NCI-H1930 (cell line): ENCODE measurements at regions not wholly inside any gene's neighbourhood (a gene's known extent, or its start where the extent isn't known, plus 50 kb on each side); places are given as distances from the start of the nearest gene placed in this dataset.
"Not testable (repeated sequence)": the region's sequence is repeated elsewhere in the genome, so short reads cannot be mapped to it uniquely, and the experiment has no call there.

Experiments
- DNase-seq, 2 experiments: peaks; one replicate each; lab custom pipeline; 2025; lab: John Stamatoyannopoulos, UW

DNA sequence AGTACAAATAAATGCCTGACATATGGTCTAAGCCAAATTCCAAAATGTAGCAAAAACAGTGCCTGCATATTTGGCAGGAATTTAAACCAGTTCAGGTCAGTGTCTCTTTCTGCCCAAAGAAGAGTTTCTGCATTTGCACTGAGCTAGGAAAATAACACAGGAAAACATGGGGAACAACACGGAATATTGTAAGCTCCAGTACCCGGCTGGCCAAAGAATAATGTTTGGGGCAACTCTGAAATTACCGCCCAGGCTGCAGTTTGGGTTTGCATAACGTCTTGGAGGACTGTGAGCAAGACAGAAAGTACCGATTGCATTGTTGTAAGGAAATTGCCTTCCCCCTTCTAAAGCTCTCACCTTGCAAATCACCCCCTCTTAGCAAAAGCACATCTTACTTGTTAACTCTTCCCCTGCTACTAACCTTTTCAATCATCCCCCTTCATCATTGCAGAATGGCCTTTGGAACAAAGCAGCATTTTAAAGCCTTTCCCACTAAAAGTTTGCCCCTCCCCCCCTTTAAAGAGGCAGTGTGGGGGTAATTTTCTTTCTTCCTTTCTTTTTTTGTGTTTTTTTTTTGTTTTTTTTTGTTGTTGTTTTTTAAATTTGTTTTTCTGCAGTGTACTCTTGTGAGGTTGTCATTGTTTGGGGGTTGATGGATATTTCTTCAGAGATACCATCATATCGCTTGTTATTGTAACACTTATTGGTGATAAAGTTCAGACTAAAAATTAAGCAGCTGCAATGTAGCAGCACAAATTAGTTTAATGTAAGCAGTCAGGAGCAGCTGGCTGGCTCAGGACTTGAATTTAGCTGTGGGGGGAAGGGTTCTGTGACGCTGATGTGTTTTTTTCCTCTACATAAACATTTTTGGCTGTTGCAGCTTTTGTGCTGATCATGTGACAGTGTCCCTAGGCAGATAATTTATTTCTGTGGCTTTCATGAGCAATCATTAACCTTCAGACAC lies 100.0 kb upstream of the CITED2 start:
- DNase-seq, result no peak

DNA sequence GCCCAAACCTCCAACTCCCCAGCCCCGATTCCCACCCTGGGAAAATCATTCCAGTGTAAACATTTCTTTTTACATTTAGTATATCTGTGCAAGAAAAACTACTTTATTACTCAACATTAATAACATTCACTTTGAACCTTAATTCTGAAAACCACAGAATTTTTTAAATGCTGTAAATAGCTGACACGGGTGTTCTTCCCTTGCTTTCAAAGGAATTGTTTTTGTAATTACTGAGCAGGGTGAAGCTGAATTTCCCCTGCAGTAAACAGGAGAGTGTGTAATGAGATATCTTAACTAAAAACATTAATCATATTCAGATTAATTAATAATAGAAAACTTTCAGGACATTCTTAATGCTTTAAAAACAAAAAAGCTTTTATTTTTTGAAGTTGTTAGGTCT lies 99.3 kb upstream of the CITED2 start:
- no peak for DNase-seq

DNA sequence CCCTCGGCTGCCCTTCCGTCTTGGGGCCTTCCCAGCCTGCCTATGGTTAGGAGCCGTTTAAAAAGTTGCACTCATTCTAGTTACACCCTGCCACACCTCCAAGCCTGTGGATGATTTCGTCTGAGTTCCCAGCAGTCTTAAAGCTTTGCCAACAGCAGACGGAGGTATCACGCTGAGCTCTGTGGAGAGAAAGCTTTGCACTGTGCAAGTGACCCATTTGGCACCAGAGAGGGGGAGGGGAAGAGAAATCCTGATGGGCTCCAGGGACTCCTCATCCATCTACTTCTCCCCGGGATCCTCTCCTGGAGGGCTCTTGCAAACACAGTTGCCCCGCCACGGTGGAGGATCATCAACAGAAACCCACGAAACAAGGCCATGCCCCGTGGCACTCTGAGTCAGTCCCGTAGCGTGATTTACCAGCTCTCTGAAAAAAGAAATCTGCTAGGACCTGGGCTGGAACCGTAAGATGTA lies 98.8 kb upstream of the CITED2 start:
- DNase-seq, result no peak

- DNase-seq, result no peak
These were observed 98.0 kb upstream of the CITED2 start for GRCh38 chr6:139472351-139473015.

GRCh38 chr6:139470997-139471396 lies 96.5 kb upstream of the CITED2 start:
- DNase-seq, result no peak

DNA sequence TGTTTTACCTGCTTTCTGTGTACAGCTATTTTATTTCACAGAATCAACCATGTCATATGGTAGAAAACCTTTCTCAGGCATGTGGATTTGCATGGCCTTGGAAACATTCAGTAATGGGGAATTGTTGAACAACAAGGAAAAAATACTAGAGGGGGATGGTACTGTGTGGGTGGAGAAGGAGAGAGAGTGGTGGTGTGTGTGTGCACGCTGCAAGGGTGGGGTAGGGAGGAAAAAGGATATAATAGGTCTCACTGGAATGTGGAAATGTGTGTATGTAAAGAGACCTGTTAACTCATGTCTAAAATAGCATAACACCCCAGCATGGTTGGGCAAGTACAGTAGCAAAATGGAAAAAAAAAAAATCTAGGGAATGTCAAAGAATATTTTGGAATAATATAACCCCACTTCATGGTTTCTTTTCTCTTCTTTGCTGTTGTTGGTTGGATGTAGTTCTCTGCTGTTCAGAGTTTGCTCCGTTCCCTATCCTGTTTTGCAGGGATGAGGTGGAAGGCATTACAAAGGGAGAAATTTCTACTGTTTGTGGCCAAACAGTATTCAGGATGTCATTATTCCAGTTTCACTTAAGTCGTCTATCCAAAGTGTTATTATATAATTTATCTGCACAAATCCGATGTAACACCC lies 93.9 kb upstream of the CITED2 start:
- DNase-seq, result no peak

GRCh38 chr6:139457476-139457875 lies 83.0 kb upstream of the CITED2 start:
- no peak for DNase-seq

DNA sequence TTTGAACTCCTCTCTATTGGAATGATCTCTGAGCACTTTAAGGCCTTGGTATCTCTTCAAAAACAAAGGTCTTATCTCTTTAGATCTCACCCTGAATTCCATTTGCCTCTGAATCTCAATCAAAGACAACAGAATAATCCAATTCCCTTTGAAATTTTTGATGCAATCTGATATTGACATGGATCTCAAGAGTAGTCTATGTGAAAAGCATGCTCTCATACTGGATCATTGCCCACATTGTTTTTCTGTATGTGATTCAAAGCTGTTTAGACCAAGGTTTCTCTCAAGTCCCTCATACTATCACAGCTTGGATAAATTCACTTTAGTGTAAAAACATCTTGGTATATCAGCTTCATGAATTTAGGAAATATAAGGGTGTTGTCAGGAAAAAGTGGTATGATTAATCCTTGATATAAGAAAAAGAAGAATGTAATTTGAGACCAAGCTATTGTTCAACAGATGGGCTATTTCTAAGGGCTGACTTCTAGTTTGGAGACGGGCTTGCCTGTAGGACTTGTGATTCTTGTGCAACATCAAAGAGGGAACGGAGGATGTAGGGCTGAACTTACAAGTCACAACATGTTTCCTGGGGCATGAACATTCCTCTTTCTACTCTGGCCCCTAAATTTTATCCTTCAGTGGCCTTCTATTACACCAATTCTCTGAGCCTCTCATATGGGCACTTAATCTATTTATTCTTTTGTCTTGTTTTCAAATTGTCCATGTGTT lies 77.9 kb upstream of the CITED2 start:
- DNase-seq, result no peak

DNA sequence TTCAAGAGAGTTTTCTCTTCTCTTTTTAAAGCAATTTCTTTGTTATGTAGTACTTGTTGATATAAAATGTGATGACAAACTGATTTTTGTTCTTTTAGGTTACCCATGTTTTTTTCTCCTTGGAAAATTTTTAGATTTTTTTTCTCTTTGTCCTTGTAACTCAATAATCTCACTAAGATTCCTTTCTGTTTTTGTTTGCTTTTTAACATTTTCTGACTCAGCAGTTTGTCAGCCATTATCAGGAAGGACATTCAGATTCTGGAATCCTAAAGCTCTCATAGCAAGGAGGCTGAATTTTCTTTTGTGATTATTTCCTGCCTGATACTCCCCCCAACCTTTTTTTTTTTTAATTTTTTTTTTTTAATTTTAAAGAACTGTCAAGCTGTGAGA lies 75.2 kb upstream of the CITED2 start:
- DNase-seq, result no peak

DNA sequence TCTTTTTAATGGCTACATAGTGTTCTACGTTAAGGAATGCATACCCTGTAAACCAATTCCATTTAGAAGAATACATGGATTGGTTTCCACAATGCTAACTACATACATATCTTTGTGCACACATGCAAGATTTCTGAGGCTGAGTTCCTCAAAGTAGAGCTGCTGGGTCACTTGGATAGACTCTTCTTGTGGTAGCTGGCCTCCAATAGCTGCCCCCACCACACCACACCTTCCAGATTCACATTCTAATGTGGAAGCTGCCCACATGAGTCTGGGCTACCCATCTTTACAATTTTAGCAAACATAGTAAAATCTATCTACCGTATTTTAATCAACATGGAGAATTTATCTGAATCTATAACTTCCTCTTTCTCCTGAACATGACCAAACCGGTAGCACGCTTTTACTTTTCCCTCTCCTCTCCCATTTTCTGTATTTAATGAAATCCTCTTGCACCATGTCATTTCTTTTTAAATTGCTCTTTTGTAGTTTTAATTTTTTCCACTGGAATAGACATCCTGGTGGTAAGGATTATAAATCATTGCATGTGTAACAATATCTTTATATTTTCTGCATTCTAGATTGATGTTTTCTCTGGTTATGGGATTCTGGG lies 74.7 kb upstream of the CITED2 start:
- no peak for DNase-seq

GRCh38 chr6:139448051-139448649 lies 73.7 kb upstream of the CITED2 start:
- no peak for DNase-seq

DNA sequence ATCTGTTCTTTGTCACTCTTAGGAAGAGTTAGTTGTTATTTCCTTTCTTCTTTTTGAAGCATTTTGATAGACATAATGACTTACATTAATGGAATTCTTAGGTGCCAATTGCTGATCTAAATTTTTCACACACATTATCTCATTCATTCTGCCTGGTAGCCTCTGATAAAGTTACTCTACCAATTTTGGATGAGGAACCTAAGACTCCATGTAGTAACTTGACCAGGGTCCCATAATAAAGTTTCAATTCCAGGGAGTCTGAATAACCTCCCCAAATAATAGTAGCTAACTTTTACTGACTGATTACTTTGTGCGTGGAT lies 73.2 kb upstream of the CITED2 start:
- DNase-seq, result no peak

DNA sequence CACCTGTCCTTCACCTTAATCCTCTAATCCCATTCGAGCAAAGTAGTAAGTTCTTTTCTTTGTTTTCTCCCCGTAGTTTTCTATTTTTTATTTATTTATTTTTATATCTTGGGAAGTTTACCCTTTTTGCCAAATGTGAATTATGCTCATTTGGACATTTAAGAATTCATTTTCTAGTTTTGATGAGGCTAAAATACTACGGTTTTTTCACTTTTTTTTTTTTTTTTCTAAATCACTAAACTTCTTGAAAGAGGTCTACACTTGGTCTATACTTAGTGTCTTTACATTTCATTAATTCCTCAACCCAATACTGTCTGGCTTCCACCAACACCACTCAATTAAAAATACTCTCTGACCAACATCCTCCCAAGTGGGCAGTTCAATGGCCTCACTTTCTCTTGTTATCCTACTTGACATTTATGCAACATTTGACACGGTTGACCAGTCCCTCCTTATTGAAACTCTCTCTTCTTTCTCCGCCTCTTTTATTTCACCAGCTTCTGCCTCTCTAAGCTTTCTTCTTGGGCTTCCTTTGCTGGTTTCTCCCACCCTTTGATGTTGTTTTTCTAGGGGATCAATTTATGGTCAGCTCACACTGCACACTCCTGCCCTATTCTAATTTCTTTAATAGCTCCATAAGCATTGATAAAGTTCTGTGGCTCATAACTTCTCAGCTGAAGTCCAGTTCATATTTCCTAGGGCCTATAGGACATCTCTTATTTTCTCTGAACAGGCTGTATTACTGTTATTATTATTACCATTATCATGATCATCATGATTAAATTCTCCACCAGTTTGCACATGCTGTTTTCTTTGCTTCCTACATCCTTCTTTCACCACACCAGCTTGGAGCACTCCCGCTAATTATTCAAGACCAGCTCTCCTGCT lies 72.6 kb upstream of the CITED2 start:
- no peak for DNase-seq

DNA sequence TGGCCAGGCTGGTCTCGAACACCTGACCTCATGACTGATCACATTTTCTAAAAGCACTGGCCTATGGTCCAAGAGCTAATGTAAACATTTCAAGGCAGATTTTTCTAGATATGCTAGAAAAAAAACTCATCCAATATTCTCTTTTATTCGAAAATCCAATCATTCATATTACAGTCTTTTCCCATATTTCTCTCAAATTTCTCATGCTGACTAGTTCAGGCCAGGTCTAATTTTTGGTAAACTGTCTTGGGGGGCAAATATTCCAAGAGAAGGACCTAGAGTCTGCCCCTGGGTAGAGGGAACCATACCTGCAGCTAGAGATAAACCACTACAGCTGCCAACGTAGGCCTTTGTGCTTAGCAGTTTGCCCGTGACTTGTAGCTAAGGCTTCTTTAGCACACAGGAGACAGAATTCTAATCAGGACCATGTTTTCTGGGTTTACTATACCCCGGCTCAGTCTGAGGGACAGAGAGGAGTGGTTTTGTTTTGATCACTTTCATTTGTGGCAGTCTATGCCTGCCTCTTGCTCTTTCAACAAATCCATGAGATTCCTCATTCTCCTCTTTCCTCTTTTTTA lies 71.8 kb upstream of the CITED2 start:
- DNase-seq, result no peak

DNA sequence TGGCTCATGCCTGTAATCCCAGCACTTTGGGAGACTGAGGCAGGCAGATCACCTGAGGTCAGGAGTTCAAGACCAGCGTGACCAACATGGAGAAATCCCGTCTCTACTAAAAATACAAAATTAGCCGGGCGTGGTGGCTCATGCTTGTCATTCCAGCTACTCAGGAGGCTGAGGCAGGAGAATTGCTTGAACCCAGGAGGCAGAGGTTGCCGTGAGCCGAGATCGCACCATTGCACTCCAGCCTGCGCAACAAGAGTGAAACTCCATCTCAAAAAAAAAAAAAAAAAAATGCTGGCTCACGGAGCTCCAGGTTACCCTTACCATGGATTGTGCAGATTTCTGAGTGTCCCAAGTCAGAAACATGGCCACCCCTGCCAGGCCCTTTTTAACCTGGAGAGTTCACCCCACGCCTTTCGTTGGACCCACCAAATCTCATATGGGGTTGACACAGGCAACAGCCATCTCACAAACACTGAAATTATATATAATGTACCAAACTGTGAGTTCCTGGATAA lies 69.9 kb upstream of the CITED2 start:
- DNase-seq, result not testable (repeated sequence)

DNA sequence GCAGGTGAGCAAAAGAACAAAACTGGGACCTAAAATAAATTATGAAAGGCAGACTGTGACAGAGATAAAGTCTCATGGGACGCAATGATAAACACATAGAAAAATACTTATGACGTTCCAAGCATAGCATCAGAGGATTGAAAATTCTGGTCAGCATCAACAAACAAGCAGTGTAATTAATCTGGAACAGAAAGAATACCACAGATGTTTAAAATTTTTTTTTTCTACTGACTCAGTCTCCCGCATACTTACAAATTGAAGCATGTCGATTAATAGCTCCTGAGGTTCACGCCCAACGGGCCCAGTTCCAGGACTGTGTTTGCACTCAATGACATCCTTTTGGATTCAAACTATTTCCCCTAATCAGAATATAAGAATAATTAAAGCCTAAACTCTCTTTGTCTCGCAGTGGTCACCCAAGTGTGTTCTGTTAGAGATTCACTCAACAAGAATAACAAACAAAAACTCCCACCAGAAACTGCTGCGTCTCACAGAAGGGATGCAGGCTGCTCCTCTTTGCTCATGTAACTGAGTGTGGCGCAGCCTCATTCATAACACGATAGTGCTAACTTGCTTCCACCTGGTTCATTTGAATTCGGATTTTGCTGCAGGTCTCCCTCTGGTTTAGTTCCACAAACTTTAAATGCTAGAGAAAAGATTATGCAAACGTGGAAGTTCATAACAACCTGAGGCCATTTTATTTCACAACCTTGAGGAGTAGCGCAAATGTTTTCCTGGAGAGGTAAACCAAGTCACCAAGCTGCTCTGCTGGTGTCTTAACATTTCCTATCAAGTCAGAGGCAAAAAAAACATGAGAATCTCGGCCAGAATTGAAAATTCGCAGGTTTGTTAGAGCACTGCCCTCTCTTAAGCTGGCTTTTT lies 69.0 kb upstream of the CITED2 start:
- DNase-seq, result no peak

DNA sequence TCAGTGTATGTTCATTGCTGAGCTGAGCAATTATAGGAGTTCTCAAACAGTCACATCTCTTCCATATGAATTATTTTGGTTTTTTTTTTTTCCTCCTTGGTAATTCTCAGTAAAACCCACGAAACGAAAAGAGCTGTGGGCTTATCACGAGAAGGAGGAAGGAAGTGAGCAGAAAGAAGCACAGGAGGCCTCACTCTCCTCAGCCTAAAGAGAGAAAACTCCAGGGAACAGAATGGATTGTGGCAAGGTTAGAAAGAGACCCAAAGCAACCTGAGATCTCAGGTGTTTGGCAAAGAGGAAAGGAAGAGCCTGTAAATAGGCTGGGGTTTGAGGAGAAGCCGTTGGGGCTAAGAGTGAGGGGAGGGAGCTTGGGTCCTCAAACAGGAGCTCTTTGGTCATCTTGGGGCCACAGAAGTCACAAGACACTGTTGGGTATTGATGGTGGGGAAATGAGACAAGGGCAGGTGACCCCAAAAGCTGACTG lies 67.8 kb upstream of the CITED2 start:
- DNase-seq, result no peak

DNA sequence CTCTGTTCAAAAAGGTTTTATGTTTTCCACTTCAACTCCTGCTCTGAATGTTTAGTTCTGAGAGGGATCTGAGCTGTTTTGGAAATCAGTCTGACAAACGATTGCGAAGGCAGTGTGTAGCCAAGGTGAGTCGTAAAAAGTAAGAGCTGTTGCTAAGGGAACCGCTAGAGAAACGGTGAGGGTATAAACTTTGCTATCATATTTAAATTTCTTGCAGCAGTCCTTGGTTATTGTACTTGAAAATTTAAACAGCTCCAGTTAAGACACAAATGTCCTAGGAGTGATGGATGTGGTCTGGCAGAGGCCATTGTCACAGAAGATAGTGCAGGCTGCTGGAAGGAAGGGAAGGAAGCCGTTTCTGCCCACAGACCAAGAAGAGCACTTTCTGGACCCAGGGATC lies 64.9 kb upstream of the CITED2 start:
- DNase-seq, result no peak

DNA sequence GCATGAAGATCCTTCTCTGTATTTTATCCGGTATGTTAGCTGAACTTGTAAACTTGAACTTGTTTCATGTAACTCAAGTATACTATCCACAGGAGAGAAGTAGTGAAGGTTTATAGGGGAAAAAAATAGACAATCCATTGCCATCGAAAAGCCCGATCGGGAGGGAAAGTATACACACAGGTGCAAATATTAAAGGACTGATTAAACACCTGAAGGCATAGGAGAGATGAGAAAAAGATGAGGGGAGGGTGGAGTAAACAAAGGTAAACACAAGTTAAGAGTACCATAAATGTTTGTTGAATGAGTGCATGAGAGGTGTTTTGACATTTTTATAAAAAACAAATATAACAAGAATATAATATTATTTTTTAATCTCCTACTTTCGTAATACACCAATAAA lies 64.3 kb upstream of the CITED2 start:
- DNase-seq, result no peak
